ENCODE measurements at regions not wholly inside any gene's neighbourhood (a gene's known extent, or its start where the extent isn't known, plus 50 kb on each side); places are given as distances from the start of the nearest gene placed in this dataset.

DNA sequence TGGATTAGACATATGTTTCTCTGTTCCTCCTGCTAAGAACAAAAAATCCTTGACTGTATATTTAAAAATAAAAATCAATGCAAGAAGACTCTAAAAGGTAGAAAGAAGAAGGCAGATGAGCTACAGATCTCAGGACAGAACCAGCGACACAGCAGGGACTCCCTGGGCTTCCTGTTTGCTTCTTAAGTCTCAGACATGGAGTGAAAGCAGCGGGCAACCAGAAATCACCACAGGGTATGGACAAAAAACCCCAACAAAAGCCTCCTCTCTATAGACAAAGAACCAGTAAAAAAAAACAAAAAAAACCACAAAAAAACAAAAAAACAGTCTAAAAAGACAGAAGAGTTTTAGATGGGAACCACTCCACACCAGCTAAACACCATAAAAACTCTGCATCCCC lies 971.0 kb upstream of the GYPC start:
- Histone ChIP-seq H3K4me1 (no peaks in the 10 kb centered on the region), H3K9me3 (no peaks in the 10 kb centered on the region), H3K36me3 (no peaks in the 10 kb centered on the region), H3K27ac (no peak overlapping the region), H3K4me3 (no peak overlapping the region), H3K27me3 (no peaks in the 10 kb centered on the region)
- ATAC-seq, result no peak
- intact Hi-C loops (cut with DNase I; ENCODE audit: low total_unique reads) (no loop called here), in situ Hi-C loops (cut with MboI; ENCODE audit: low sequenced_read_pairs in 4 of 4) (no loop called here)
- no peak for DNase-seq
- TF ChIP-seq CTCF (IDR thresholded peaks at IDR 0.05 in 4 of 5, conservative IDR thresholded peaks at IDR 0.05 in 1 of 5), result no peak
- TF ChIP-seq POLR2A (IDR thresholded peaks at IDR 0.05), result no peak

DNA sequence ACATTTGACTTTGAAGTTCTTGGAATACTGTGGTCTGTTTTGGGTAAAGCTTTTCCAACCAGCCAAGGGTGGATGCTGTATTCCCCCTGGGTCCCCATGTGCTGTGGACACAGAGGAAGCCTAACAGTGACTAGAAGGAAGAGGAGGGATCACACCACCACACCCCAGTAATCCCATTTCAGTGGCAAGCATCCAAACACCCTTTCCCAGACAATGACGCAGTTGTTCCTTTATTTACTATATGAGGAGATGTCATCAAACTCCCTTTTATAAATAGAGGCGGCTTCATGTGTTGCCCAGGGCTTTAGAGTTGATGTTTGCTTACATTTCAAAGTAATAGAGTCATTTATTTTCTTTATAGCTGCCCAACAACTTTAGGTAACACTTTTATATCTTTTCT lies 959.4 kb upstream of the GYPC start:
- TF ChIP-seq CTCF (IDR thresholded peaks at IDR 0.05 in 4 of 5, conservative IDR thresholded peaks at IDR 0.05 in 1 of 5) (no peak), POLR2A (IDR thresholded peaks at IDR 0.05) (no peak)
- in situ Hi-C loops (cut with MboI; ENCODE audit: low sequenced_read_pairs in 4 of 4), result no loop called here
- no peak for DNase-seq

GRCh38 chr2:125698280-125698679 lies 957.7 kb upstream of the GYPC start:
- Histone ChIP-seq H3K27me3 (no peaks in the 10 kb centered on the region), H3K36me3 (no peaks in the 10 kb centered on the region), H3K4me3 (no peak overlapping the region), H3K27ac (no peak overlapping the region), H3K9me3 (no peaks in the 10 kb centered on the region), H3K4me1 (no peaks in the 10 kb centered on the region)
- no peak for DNase-seq
- in situ Hi-C loops (cut with MboI; ENCODE audit: low sequenced_read_pairs in 4 of 4) (no loop called here), intact Hi-C loops (cut with DNase I; ENCODE audit: low total_unique reads) (no loop called here)
- TF ChIP-seq POLR2A (IDR thresholded peaks at IDR 0.05), result no peak
- no peak for ATAC-seq

More for the DNA sequence above, 959.4 kb upstream of the GYPC start:
- no peaks in the 10 kb centered on the region for H3K4me1 ChIP-seq
- no peaks in the 10 kb centered on the region for H3K36me3 ChIP-seq
- H3K27me3 ChIP-seq, result no peaks in the 10 kb centered on the region
- no peak overlapping the region for H3K4me3 ChIP-seq
- ATAC-seq, result no peak
- H3K27ac ChIP-seq, result no peak overlapping the region
- no peaks in the 10 kb centered on the region for H3K9me3 ChIP-seq
- intact Hi-C loops (cut with DNase I; ENCODE audit: low total_unique reads), result loop anchor here (2.0 kb wide), 1 partner anchor 16 kb away; no protein-coding TSS in a partner anchor

- in situ Hi-C loops (cut with MboI; ENCODE audit: low sequenced_read_pairs in 4 of 4), result no loop called here
- Histone ChIP-seq H3K27me3 (no peaks in the 10 kb centered on the region), H3K4me1 (no peaks in the 10 kb centered on the region), H3K9me3 (no peaks in the 10 kb centered on the region), H3K36me3 (no peaks in the 10 kb centered on the region), H3K27ac (no peak overlapping the region), H3K4me3 (no peak overlapping the region)
- DNase-seq (no peak), ATAC-seq (no peak)
- TF ChIP-seq POLR2A (IDR thresholded peaks at IDR 0.05), result no peak
- no peak for TF ChIP-seq CTCF (IDR thresholded peaks at IDR 0.05 in 4 of 5, conservative IDR thresholded peaks at IDR 0.05 in 1 of 5)
- intact Hi-C loops (cut with DNase I; ENCODE audit: low total_unique reads), result no loop called here
These were observed 954.9 kb upstream of the GYPC start for GRCh38 chr2:125701070-125701469.

DNA sequence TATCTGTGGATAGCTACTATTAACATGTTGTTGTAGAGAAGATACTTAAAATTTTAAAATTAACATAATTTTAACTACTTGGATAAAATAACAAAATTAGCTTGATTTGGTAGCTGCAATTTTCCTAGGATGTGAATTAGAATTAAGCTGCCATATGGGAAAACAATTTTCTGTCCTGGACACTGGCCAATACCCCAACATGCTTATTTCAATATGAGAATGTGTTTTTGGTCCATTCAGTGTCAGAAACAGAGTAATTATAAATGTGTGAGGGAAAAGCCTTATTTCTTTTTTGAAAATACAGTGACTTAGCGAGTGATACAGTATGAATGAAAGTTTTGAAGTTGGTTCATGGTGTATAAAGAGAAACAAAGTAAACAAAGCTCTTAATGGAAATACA lies 948.3 kb upstream of the GYPC start:
- H3K9me3 ChIP-seq, result no peaks in the 10 kb centered on the region
- H3K36me3 ChIP-seq, result no peaks in the 10 kb centered on the region
- TF ChIP-seq POLR2A (IDR thresholded peaks at IDR 0.05) (no peak), CTCF (IDR thresholded peaks at IDR 0.05 in 4 of 5, conservative IDR thresholded peaks at IDR 0.05 in 1 of 5) (no peak)
- H3K4me1 ChIP-seq, result no peaks in the 10 kb centered on the region
- ATAC-seq, result no peak
- intact Hi-C loops (cut with DNase I; ENCODE audit: low total_unique reads) (no loop called here), in situ Hi-C loops (cut with MboI; ENCODE audit: low sequenced_read_pairs in 4 of 4) (no loop called here)
- DNase-seq, result no peak
- no peaks in the 10 kb centered on the region for H3K27me3 ChIP-seq
- no peak overlapping the region for H3K4me3 ChIP-seq
- H3K27ac ChIP-seq, result no peak overlapping the region

All from gastrocnemius medialis (tissue), 4 donors.